NCI-H69 (cell line): ENCODE measurements at regions not wholly inside any gene's neighbourhood (a gene's known extent, or its start where the extent isn't known, plus 50 kb on each side); places are given as distances from the start of the nearest gene placed in this dataset.

Experiments used
- DNase-seq: peaks from one replicate; lab custom pipeline; 2025; lab: John Stamatoyannopoulos, UW

GRCh38 chr21:43317959-43318358 is 109.0 kb downstream of the SIK1 start:
- DNase-seq = peak; percentile 28

- no peak for DNase-seq
Observed at GRCh38 chr21:43317254-43317748, 109.6 kb downstream of the SIK1 start.

DNA sequence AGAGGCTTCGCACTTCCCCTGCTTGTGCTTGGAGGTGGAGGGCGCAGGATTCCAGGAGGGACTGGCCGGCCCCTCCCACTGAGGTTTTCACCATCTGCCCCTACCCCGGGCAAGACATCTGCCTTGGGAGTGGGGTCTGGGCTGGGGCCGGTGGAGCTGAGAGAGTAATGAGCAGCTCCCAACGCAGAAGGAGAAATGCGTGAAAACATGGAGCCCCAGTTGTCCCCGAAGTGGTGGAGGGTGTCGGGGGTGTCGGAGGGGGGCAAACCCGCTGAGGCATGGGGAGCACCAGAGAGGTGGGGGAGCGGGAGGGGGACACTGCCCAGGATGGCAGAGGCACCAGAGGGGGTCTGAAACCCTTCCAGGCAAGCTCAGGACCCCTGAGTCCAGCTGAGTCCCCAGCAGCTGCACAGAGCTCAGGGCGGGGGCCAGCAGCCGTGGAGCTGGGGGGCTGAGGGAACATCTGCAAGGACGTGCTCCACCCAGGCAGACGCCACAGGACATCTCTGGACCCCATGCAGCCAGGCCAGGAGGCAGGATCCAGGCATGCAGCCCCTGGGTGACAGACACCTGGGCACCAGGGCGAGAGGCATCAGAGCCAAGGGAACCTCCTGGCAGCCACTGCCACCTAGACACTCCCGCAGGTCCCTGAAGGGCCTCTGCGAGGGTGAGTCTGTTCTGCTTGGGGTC is 110.6 kb downstream of the SIK1 start:
- DNase-seq = no peak

DNA sequence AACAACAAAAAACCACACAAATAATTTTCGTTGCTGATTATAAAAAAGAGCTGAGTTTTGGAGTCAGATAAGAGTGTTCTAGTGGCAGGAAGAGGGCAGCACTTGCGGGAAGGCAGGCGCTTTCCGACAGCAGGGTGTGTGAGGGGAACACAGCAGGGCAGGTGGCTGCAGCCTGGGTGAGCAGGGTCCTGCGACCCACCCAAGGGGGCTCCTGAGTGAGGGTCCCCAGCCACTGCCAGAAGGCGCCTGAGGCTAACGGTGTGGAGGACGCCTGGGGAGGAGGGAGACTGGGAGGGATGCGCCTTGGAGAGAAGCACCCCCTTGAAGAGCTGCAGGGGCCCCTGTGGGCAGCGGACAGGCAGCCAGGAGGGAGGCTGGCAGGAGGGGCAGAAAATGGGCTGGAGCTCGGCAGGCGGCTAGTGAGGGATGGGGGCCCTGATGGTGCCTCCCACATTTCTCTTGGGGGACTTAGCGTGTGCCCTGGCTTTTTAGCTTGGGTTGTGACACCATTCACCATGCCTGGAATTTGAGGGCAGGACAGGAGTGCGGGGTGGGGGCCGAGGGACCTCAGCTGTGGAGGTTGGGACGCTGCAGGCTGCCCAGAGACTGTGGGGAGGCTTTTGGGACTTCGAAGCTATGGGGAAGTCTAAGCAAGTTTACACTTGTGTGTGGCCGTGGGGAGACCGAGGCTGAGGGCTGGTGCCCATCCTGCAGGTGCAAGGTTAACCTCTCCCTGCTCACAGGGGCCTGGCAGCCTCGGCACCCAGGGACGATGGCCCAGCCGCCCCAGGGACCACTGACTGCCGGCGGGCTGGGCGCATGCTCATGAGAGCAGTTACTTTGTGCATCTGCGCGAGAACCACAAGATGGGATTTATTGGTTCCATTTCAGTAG is 111.4 kb downstream of the SIK1 start:
- no peak for DNase-seq

- DNase-seq = no peak
Observed at GRCh38 chr21:43313939-43314405, 113.0 kb downstream of the SIK1 start.

DNA sequence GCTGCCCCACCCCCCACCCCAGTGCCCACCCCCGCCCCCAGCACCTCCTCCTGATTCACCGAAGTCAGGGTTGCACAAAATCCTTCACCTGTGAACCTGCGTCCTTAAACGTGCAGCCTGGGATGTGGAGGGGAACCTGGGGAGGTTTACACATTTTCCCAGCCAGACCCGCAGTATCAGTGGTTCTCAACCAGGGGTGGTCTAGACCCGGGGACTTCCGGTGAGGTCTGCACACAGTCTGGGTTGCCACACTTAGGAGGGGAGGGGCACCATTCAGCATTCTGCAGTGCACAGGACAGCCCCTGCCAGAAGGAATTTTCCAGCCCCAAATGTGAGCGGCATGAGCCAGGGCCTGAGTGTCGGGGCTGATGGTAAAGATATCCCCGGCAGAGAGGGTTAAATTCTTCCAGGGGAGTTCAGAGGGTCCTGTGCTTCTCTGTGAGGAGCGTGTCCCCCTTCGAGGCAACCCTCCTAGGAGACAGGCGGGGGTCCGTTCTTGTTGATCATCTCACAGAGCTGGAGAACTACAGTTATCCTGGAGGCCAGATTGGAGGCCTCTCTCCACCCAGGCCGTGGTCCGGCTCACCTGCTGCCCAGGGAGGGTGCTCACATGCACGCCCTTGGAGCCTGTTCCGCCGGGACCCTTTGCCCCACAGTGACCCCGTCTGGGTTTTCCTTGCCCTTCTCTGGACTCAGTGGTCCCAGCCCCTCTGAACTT is 113.6 kb downstream of the SIK1 start:
- no peak for DNase-seq

GRCh38 chr21:43312751-43313169 is 114.2 kb downstream of the SIK1 start:
- peak; percentile 95 for DNase-seq

DNA sequence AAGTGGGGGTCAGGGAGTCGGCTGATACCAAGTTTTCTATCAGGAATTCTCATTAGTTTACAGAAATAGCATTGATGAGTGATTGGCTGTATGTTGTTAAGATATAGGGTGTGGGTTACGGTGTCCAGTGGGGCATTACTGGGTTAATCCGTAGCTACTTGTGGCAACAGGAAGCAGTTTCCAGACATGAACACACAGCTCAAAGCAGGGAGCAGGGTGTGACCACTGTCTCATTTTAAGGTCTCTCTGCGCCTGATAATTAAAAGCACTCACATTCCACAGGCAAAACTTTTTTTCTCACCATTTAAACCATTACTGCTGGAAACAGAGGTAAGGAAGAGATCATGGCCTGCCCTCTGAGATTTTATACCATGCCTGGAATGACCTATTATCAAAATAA is 114.9 kb downstream of the SIK1 start:
- peak; percentile 78 for DNase-seq

GRCh38 chr21:43311301-43311817 is 115.6 kb downstream of the SIK1 start:
- DNase-seq = peak; percentile 99

- DNase-seq = no peak
Observed at GRCh38 chr21:43308815-43309283, 118.1 kb downstream of the SIK1 start.

- DNase-seq = no peak
Observed at GRCh38 chr21:43308101-43308814, 118.7 kb downstream of the SIK1 start.

DNA sequence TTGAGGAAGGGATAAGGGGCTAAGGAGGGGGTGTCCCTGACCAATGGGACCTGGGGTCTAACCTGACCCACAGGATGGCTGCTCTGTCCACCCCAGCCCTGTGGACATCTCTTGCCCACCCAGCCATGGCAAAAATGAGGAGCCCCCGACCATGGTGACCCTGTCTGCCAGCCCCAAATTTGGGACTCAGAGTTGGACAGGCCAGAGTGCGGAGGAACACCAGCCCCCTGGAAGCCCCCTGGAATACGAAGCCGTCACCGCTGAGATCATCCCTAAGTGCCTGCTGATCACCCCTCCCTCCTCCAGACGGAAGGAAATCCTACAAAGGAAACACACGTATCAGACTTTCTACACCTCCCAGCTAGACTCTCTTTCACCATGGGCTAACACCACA is 119.3 kb downstream of the SIK1 start:
- DNase-seq = no peak

DNA sequence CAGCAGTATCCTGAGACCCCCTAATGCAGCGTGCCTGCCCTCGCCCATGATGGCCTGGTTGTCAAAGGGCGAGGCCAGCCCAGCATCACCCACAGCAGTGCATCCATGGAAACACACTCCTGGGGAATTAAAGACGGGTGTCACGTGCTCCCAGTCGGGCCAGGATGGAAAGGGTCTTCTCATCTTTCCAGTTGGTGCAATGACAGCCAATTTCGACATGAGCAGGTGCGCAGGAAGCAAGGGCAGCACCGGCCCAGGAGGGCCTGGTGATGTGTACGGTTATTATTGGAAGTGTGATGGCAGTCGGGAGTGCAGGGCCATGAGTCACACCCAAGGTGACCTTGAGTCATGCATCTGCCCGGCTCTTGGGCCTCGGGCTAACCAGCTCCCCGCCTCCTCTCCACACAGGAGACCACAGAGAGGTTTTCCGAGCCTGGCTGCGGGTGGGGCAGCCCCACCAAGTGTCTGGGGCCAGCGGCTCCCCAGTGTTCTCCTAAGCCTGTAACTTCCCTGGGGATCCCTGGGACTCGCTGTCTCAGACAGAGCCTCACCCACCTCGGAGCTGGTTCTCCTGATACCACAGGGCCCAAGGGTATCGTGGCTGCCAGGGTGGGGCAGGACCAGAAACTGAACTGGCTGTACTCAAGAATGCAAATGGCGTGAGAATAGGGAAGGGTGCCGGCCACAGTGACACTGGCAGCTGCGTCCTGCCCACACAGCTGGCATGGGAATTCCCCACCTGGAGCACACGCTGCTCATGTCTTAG is 119.8 kb downstream of the SIK1 start:
- DNase-seq = no peak

- no peak for DNase-seq
Observed at GRCh38 chr21:43306391-43306790, 120.5 kb downstream of the SIK1 start.

DNA sequence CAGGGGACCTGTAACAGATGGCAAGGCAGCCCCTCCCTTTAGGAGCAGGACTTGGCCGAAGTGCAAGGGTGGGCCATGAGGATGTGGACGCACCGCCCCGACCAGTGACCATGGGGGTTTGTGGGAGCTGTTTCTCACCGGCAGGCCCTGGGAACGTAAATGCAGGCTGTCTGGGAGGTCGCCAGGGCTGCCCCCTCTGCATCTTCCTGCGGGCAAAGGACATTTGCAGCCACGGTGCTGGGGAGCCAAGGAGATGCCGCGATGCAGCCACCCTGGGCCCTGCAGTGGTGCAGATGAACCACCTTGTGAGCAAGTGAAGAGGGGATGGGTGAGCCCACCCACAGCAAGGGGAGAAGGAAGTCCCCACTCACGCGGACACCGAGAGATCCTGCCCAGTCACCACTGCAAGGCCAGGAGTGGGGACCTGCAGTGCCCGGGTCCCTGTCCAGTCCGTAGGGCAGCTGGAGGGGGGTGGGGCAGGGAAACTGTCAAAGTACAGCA is 121.1 kb downstream of the SIK1 start:
- no peak for DNase-seq

GRCh38 chr21:43305336-43305665 is 121.6 kb downstream of the SIK1 start:
- no peak for DNase-seq

- DNase-seq = no peak
Observed at GRCh38 chr21:43304621-43305335, 122.2 kb downstream of the SIK1 start.

DNA sequence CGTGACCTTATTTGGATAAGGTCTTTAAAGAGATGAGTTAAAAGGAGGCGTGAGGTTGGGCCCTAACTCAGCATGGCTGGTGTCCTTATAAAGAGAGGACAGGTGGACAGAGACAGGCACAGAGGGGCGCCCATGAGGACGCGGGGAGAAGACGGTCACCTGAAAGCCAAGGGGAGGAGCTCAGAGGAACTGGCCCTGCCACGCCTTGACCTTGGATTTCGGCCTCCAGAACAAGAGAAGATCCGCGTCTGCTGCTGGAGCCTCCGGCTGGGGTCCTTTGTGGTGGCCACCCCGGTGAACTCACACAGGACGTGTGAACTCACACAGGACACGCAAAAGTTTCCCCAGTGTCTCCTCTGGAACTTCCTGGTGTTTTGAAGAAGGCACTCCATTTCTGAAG is 122.7 kb downstream of the SIK1 start:
- no peak for DNase-seq

- peak; percentile 49 for DNase-seq
Observed at GRCh38 chr21:43303275-43304178, 123.4 kb downstream of the SIK1 start.
